ENCODE measurements at regions not wholly inside any gene's neighbourhood (a gene's known extent, or its start where the extent isn't known, plus 50 kb on each side); places are given as distances from the start of the nearest gene placed in this dataset. TPM values are rescaled to one million over a fixed set of nuclear protein-coding genes. Genes with fewer than 3 reads are reported as not detected.

DNA sequence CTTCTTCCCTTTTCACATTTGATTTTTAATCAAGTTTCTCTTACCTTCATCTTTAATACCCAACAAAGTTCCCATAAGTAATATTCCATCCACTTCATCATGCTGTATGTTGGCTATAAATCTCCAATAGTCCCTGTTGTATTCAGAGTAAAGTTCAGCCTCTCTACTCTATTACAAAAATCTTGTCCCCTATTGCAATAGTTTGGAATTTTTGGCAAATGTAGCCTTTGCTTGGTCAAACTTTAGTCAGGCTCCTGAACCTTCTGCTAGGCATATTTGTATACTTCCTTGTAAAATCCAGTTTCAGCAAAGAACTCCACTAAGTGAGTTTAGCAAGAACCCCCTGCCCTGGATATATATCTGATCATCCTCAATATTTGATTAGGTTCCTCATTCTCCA, 54.0 kb upstream of the PACRGL start:
- POLR2A ChIA-PET = no interaction called here
- no peaks in the 10 kb centered on the region for H3K9me3 Mint-ChIP-seq
- H3K4me3 Mint-ChIP-seq = no peak overlapping the region
- CTCF ChIA-PET = no interaction called here
- peaks cover 4% of the 10 kb centered on the region for H3K27me3 Mint-ChIP-seq
- H3K4me1 Mint-ChIP-seq = no peaks in the 10 kb centered on the region
- no peaks in the 10 kb centered on the region for H3K36me3 Mint-ChIP-seq (ENCODE audit: low read depth)
- H3K27ac Mint-ChIP-seq = no peak overlapping the region
- no peak for DNase-seq

Small RNAs in the stretch of these regions (microRNA-seq; reads per million reads assigned to microRNA genes)
- not detected for gene MIR218-1 (ENCODE audit: borderline microRNAs expressed, borderline replicate concordance)

All from activated CD4-positive, alpha-beta T cell treated with anti-CD3 and anti-CD28 coated beads, Interleukin-2, amount 10 ng/mL, durations not matched to agents 7 days and 5 days (primary cell).